PC-3 (cell line): ENCODE measurements at regions not wholly inside any gene's neighbourhood (a gene's known extent, or its start where the extent isn't known, plus 50 kb on each side); places are given as distances from the start of the nearest gene placed in this dataset.

Source experiments
- CTCF ChIP-seq: fragments of 300-600 bp; sonication (generic); conservative IDR thresholded peaks from 2 replicates; pipeline ENCODE4 v1.5.1; 2017; ENCODE audit warnings: antibody characterized with exemption, low read depth, mild to moderate bottlenecking, low read length
- EZH2phosphoT487 ChIP-seq: fragments of 300-600 bp; sonication (generic); IDR thresholded peaks from 2 replicates; pipeline ENCODE4 v1.6.1; 2018; ENCODE audit warnings: mild to moderate bottlenecking, antibody characterized with exemption, low read length, borderline replicate concordance

GRCh38 chr4:10276152-10276551 lies 159.6 kb upstream of the WDR1 start:
- TF ChIP-seq CTCF (no peak), EZH2phosphoT487 (no peak)
